A673 (cell line): ENCODE measurements at regions not wholly inside any gene's neighbourhood (a gene's known extent, or its start where the extent isn't known, plus 50 kb on each side); places are given as distances from the start of the nearest gene placed in this dataset.

ENCODE experiments used
- CTCF ChIP-seq: fragments of 300-800, 200-600 bp; sonication (generic); conservative IDR thresholded peaks from 2 replicates; pipeline ENCODE4 v1.5.1; 2017; ENCODE audit warnings: low read depth, mild to moderate bottlenecking, antibody characterized with exemption, low read length, moderate library complexity, mixed read lengths
- EZH2 ChIP-seq: fragments of 200-600 bp; sonication (generic); IDR thresholded peaks from 2 replicates; pipeline ENCODE4 v1.6.1; 2017; ENCODE audit warnings: borderline replicate concordance, low read depth, mild to moderate bottlenecking, mixed read lengths, antibody characterized with exemption, low read length; ENCODE audit not compliant: poor library complexity, severe bottlenecking

GRCh38 chr13:73218181-73218580 is 159.4 kb downstream of the KLF5 start:
- no peak for TF ChIP-seq CTCF
- no peak for TF ChIP-seq EZH2
